NCI-H2029 (cell line): ENCODE measurements at regions not wholly inside any gene's neighbourhood (a gene's known extent, or its start where the extent isn't known, plus 50 kb on each side); places are given as distances from the start of the nearest gene placed in this dataset.
"Not testable (repeated sequence)": the region's sequence is repeated elsewhere in the genome, so short reads cannot be mapped to it uniquely, and the experiment has no call there.

Experiments
- DNase-seq: peaks from one replicate; lab custom pipeline; 2025; lab: John Stamatoyannopoulos, UW

- peak; percentile 12 for DNase-seq
Measured at GRCh38 chr5:89560696-89561095, 677.7 kb upstream of the MEF2C start.

DNA sequence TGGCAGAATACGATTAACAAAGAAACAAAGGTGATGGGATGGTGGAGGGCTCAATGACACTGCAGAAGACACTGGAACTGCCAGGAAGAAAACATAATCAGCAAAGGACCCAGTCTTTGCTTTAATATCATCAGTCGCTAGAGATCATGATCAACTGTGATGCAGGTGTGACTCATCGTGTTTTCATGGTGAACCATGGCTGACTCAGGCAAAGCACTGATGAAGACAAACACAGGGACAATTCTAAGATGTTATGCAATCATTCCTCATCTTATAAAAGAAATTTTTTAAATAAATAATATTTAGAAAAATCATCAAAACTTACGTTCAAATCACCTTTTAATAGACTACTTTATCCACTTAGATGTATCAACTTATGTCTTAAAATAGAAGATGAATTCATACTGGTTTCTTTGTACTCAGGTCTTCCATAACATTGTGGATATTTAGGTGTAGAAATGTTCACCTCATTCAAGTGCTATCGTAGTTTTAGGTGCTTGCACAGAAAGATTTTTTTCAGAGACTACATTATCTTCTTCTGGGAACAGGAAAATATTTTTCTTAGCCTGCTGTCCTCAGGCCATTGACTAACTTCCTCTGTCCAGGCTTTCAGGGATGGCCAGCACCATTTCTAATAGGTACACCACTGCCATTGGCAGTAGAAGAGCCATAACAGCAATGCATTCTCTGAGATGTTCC, 673.4 kb upstream of the MEF2C start:
- no peak for DNase-seq

- no peak for DNase-seq
Measured at GRCh38 chr5:89546657-89547056, 663.7 kb upstream of the MEF2C start.

GRCh38 chr5:89545626-89546025, 662.6 kb upstream of the MEF2C start:
- no peak for DNase-seq

GRCh38 chr5:89545076-89545475, 662.1 kb upstream of the MEF2C start:
- DNase-seq: no peak

DNA sequence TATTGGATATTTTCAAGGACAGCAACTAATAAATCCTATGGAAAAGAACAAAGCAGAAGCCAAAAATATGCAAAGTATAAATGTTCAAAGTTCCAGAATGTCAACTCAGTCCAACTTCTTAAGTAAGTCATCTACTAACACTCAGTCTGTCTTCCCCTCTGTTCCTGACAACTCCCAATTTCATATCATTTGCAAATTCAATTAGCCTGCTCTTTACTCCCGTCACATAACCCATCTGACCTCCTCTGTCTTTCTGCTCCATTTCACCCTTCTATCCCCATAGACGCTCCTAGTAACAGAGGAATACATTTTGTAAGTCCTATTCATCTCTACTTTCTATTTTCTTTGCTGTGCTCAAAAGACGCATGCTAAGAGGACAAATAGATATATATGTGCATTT, 659.8 kb upstream of the MEF2C start:
- DNase-seq: no peak

- no peak for DNase-seq
Measured at GRCh38 chr5:89537800-89538199, 654.8 kb upstream of the MEF2C start.

DNA sequence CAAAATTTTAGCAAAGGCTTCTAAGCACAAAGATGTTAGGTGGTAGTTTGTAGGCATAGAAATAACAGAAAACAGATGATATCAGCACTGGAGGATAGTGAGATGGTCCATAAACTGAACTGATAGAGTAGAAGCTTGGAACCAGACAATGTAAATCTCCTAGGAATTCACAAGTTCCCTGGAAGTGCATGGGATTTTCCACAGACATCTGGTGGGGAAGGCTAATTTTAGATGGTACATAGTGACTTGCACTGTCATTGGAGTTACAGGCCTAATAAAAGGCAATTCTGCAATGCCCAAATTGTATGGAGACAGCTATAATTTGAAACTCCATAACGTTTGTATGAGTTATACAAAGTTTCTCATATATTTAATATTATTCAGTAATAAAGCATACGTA, 653.0 kb upstream of the MEF2C start:
- no peak for DNase-seq

DNA sequence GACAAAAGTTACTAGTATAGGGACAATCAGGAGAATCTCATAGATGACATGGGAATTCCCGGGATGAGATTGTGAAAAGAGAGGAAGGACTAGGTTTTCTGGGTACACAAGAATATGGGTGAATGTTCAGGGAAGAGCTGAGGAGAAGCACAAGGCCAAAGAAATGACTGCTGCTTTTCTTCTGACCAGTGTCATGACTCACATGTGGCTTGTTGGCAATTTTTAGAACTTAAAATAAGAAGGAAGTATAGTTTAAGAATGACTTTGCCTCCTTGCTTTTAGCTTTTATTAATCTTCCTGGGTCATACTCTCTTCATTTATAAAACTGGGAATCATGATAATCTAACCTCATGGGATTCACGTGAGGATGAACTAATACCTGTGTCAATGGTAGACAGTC, 652.4 kb upstream of the MEF2C start:
- no peak for DNase-seq

GRCh38 chr5:89534331-89534730, 651.3 kb upstream of the MEF2C start:
- DNase-seq: no peak

- DNase-seq: no peak
Measured at GRCh38 chr5:89524785-89525184, 641.8 kb upstream of the MEF2C start.

GRCh38 chr5:89523867-89524266, 640.9 kb upstream of the MEF2C start:
- DNase-seq: not testable (repeated sequence)

- no peak for DNase-seq
Measured at GRCh38 chr5:89520771-89521170, 637.8 kb upstream of the MEF2C start.

DNA sequence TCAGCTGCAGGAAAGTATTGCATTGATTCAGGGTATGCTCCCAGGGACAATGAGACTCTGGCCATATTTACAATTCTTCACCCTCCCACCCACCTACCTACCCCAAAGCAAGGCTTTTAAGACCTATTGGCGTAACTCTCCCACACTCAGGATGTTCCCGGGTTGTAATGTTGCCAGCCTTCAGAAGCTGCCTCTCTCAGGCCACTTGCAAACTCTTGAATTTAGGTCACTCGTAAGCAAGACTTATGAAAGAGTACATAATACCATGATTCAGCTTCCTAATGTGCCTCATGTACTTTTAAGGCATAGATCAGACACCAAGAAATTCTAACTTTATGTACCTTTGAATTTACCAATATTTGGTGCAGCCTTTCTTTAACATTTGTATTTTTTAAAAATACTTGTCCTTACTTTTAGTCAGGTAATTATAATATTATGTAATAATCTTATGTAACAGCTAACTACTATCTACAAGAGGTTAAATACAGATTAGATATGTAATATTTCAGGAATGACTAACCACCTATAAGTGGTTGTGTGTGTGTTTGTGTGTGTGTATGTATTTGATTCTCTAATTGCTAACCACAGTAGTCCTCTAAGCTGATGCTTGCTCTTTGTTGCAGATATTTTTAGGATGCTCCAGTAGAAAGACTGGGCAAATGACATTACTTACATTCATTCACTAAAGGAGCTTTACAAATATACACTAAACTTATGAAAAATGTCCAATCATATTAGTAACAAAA, 630.5 kb upstream of the MEF2C start:
- no peak for DNase-seq

- DNase-seq: no peak
Measured at GRCh38 chr5:89504051-89504450, 621.1 kb upstream of the MEF2C start.

GRCh38 chr5:89499787-89500186, 616.8 kb upstream of the MEF2C start:
- DNase-seq: no peak

- no peak for DNase-seq
Measured at GRCh38 chr5:89498699-89499098, 615.7 kb upstream of the MEF2C start.

DNA sequence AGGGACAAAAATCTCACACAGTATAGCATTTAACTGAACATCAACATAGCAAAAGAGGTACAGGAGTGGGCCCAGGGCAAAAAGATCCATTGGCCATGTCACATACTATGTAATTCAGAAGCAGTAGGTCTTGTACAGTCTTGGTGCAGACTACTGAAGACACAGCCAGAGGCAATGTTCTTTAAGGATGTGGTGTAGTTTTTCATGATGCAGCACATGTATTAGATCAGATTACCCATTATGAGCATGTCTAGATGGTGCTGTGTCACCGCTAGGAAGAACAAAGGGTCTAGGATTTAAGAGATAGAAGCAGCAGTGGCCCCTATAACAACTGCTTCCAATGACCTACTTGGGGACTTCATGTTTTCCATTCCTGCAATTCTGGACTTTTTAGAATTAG, 610.4 kb upstream of the MEF2C start:
- no peak for DNase-seq

DNA sequence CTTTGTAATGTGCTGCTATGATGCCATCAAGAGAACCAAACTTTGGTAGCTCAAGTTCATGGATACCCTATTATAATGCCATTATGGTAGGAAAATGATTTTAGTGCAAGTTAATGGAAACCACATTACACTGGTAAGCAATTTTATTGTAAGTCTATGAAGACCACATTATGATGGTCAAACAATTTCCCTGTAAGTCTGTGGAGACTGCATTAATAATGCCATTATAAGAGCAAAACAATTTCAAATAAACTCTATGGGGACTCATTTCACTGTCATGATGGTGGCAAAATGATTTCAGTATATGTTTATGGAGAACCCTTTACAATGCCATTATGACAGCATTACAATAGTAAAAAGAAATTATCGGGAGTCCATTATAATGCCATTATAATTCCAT, 602.0 kb upstream of the MEF2C start:
- DNase-seq: no peak

DNA sequence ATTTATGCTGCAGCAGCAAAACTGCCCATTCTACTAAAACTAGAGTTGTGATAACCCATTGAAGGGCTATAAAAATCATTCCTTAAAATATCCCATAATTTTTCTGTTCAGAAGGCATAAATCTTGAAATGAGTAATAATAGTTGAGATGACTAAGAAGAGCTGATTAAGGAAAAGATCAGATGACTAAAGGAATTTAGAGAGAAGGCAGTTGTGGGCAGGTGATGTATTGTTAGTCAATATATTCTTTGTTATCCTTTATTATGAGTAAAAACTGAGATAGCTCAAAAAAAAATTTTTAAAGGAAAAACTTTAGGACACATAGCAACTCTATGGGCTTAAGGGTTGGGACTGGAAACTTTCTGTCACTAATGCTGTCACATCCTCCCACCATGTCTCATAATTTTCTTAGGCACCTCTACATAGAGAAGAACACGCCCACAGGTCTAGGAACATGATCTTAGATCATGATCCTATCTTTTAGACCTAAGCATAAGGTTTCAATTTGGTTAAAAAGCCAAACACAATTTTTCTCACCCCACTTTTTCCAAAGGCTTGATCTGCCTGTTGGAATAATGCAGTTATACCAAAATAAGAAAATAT, 597.5 kb upstream of the MEF2C start:
- DNase-seq: no peak

- no peak for DNase-seq
Measured at GRCh38 chr5:89478851-89479250, 595.9 kb upstream of the MEF2C start.

DNA sequence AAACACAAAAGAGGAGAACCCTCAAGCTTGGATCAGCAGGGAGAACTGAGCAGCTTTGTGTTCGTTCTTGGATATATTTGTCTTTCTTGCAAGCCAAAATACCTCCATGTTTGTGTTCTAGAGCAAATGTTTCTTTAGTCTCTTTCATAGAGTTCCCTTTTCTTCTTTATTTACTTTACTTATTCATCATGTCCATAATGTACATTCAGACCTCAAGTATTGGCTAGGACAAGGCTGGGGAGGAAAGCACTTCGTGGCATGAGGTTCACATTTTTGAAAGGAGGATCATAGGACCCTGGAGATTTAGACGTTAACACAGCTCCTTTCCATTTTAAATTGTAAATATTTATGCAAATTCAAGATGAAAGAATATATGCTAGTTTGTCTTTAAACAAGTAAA, 590.2 kb upstream of the MEF2C start:
- DNase-seq: no peak

GRCh38 chr5:89471541-89471940, 588.6 kb upstream of the MEF2C start:
- DNase-seq: no peak
